ENCODE measurements at regions not wholly inside any gene's neighbourhood (a gene's known extent, or its start where the extent isn't known, plus 50 kb on each side); places are given as distances from the start of the nearest gene placed in this dataset.
"Not testable (repeated sequence)": the region's sequence is repeated elsewhere in the genome, so short reads cannot be mapped to it uniquely, and the experiment has no call there.

- BruUV-seq (replicated peaks); H3K4me1 Mint-ChIP-seq (ENCODE audit: insufficient read depth, unreplicated experiment); H3K27ac Mint-ChIP-seq (ENCODE audit: low read depth, unreplicated experiment); POLR2A ChIA-PET; H3K4me3 Mint-ChIP-seq (ENCODE audit: unreplicated experiment); H3K27me3 Mint-ChIP-seq (ENCODE audit: insufficient read depth, unreplicated experiment); H3K36me3 Mint-ChIP-seq (ENCODE audit: insufficient read depth, unreplicated experiment); DNase-seq (ENCODE audit: unreplicated experiment); intact Hi-C loops (cut with micrococcal nuclease); CTCF ChIA-PET; H3K9me3 Mint-ChIP-seq (ENCODE audit: unreplicated experiment): not testable (repeated sequence)
These were observed 54.8 kb upstream of the PROP1 start for GRCh38 chr5:178050873-178051272.

DNA sequence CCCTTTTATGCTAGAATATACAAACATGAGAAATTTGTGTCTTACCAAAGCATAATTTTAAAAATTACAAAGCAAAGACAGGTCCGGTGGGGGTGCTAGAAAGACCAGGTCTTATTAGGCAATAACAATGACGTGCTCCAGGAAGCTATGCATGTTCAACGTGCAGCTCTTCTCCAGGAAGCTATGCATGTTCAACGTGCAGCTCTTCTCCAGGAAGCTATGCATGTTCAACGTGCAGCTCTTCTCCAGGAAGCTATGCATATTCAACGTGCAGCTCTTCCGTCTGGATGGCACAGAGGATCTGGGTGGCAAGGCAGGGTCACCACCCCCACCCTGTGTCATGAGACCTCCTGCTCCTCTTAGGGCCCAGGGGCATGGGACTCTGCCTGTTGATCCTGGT lies 51.9 kb upstream of the PROP1 start:
- DNase-seq (ENCODE audit: unreplicated experiment); BruUV-seq (replicated peaks); H3K9me3 Mint-ChIP-seq (ENCODE audit: unreplicated experiment); POLR2A ChIA-PET; H3K36me3 Mint-ChIP-seq (ENCODE audit: insufficient read depth, unreplicated experiment); H3K27ac Mint-ChIP-seq (ENCODE audit: low read depth, unreplicated experiment); H3K27me3 Mint-ChIP-seq (ENCODE audit: insufficient read depth, unreplicated experiment); H3K4me1 Mint-ChIP-seq (ENCODE audit: insufficient read depth, unreplicated experiment); H3K4me3 Mint-ChIP-seq (ENCODE audit: unreplicated experiment); intact Hi-C loops (cut with micrococcal nuclease); CTCF ChIA-PET: not testable (repeated sequence)

- BruUV-seq (replicated peaks); DNase-seq (ENCODE audit: unreplicated experiment); intact Hi-C loops (cut with micrococcal nuclease); CTCF ChIA-PET; H3K27ac Mint-ChIP-seq (ENCODE audit: low read depth, unreplicated experiment); H3K4me3 Mint-ChIP-seq (ENCODE audit: unreplicated experiment); H3K4me1 Mint-ChIP-seq (ENCODE audit: insufficient read depth, unreplicated experiment); POLR2A ChIA-PET; H3K36me3 Mint-ChIP-seq (ENCODE audit: insufficient read depth, unreplicated experiment); H3K9me3 Mint-ChIP-seq (ENCODE audit: unreplicated experiment): not testable (repeated sequence)
- peaks cover 12% of the 10 kb centered on the region for H3K27me3 Mint-ChIP-seq (ENCODE audit: insufficient read depth, unreplicated experiment)
These were observed 50.8 kb upstream of the PROP1 start for GRCh38 chr5:178046757-178047399.

DNA sequence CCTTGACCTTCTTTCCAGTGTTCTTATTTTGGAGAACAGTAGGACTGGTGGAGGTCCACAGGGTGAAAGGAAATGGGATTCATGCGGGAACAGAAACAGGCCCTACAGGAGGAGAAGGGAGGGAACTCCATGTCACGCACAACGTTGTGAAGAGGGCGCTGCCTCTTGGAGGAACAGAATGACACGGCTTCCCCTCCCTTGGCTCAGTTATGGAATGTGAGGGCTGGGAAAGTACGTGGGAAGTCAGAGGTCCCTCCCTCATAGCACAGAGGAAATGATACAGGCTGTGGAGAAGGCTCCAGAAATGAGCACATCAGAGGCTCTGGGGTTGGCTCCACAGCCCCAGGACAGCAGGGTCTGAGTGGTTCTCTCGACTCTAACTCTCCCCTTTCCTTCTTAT lies 49.9 kb upstream of the PROP1 start:
- BruUV-seq (replicated peaks); POLR2A ChIA-PET; H3K36me3 Mint-ChIP-seq (ENCODE audit: insufficient read depth, unreplicated experiment); H3K9me3 Mint-ChIP-seq (ENCODE audit: unreplicated experiment); H3K4me3 Mint-ChIP-seq (ENCODE audit: unreplicated experiment); H3K4me1 Mint-ChIP-seq (ENCODE audit: insufficient read depth, unreplicated experiment); intact Hi-C loops (cut with micrococcal nuclease); DNase-seq (ENCODE audit: unreplicated experiment); H3K27ac Mint-ChIP-seq (ENCODE audit: low read depth, unreplicated experiment); CTCF ChIA-PET: not testable (repeated sequence)
- peaks cover 21% of the 10 kb centered on the region for H3K27me3 Mint-ChIP-seq (ENCODE audit: insufficient read depth, unreplicated experiment)
